ENCODE measurements at regions not wholly inside any gene's neighbourhood (a gene's known extent, or its start where the extent isn't known, plus 50 kb on each side); places are given as distances from the start of the nearest gene placed in this dataset.

DNA sequence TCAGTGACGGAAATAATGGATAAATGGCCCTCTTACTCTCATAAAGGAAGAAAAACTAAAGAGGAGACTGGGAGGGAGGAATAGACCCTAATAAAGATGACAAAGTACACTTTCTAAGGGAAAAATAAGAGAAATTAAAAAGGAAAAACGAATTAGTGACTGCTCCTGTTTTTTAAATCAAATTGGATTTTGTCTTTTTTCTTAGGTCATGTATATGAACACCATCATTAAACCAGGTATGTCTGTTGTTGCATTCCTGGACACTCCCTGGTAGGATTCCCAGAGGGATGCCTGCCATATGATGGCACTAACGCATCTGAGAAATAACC, 59.4 kb upstream of the BTN3A2 start:
- no peak for DNase-seq (ENCODE audit: extremely low spot score)
- CTCF ChIA-PET, result no interaction called here
- POLR2A ChIA-PET, result interaction anchor here (1.0 to 1.6 kb wide), 4 partner anchors 17 to 232 kb away, joined by 4 to 5 read pairs (median 4); partner anchors contain the start of gene HMGN4
- TF ChIP-seq ELF4 (IDR thresholded peaks at IDR 0.05), result no peak
- TF ChIP-seq L3MBTL2 (conservative IDR thresholded peaks at IDR 0.05), result 0 out of 2 replicates have a peak, but pooled peaks have one; percentile 19
- no peak for TF ChIP-seq NFRKB (IDR thresholded peaks at IDR 0.05)
- no peak for TF ChIP-seq HDGF (IDR thresholded peaks at IDR 0.05; ENCODE audit: borderline replicate concordance)
- TF ChIP-seq LEF1 (IDR thresholded peaks at IDR 0.05; ENCODE audit: borderline replicate concordance), result no peak
- no peak for TF ChIP-seq ZNF384 (IDR thresholded peaks at IDR 0.05)
- no peak for TF ChIP-seq CTBP1 (IDR thresholded peaks at IDR 0.05; ENCODE audit: borderline replicate concordance)
- TF ChIP-seq, protein P1, sequence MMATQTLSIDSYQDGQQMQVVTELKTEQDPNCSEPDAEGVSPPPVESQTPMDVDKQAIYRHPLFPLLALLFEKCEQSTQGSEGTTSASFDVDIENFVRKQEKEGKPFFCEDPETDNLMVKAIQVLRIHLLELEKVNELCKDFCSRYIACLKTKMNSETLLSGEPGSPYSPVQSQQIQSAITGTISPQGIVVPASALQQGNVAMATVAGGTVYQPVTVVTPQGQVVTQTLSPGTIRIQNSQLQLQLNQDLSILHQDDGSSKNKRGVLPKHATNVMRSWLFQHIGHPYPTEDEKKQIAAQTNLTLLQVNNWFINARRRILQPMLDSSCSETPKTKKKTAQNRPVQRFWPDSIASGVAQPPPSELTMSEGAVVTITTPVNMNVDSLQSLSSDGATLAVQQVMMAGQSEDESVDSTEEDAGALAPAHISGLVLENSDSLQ (IDR thresholded peaks at IDR 0.05), result no peak

DNA sequence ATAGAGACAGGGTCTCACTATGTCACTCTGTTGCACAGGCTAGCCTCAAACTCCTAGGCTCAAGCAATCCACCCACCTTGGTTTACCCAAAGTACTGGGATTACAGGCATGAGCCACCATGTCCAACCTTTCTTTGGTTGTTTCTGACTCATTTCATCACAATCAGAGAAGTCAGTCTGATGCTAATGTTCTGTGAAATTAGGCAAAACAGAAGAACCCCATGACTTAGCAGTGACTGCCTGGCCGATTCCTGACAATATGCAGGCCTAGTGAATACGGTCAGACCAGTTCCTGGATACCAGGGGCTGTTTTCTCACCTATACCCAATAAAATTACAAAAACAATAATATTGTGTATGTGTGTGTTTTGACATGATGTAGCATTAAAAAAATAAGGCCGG, 58.8 kb upstream of the BTN3A2 start:
- ChIA-PET POLR2A (no interaction called here), CTCF (no interaction called here)
- no peak for DNase-seq (ENCODE audit: extremely low spot score)
- TF ChIP-seq FOXM1 (IDR thresholded peaks at IDR 0.05; ENCODE audit: borderline replicate concordance), result no peak
- TF ChIP-seq CTBP1 (IDR thresholded peaks at IDR 0.05; ENCODE audit: borderline replicate concordance), result no peak
- no peak for TF ChIP-seq TARDBP (IDR thresholded peaks at IDR 0.05)
- TF ChIP-seq L3MBTL2 (conservative IDR thresholded peaks at IDR 0.05), result no peak
- TF ChIP-seq SP1 (IDR thresholded peaks at IDR 0.05), result no peak
- no peak for TF ChIP-seq ELF4 (IDR thresholded peaks at IDR 0.05)

DNA sequence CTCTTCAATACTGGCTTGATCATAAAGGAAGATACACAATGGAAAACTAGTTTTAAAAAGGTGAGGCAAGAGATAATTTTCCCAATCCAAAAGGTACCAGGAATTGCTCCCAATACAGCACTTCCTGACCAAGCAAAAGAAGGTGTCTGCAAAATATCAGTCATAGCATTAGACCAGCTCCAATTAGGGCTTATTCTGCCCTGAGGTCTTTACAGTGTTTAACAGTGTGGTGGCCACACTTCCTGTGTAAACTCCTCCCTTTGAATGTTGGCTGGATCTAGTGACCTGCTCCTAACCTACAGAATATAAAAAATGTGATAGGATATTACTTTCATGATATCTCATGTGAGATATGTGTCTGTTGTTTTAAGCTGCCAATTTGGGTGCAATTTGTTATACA, 57.1 kb upstream of the BTN3A2 start:
- ChIA-PET CTCF (no interaction called here), POLR2A (interaction anchor here (2.4 kb wide), 1 partner anchor 103 kb away, joined by 6 read pairs; a partner anchor contains a TSS)
- TF ChIP-seq, protein P1 (IDR thresholded peaks at IDR 0.05), result no peak
- TF ChIP-seq NFRKB (IDR thresholded peaks at IDR 0.05) (no peak), ELF4 (IDR thresholded peaks at IDR 0.05) (no peak), ARNT (IDR thresholded peaks at IDR 0.05) (no peak), TARDBP (IDR thresholded peaks at IDR 0.05) (no peak), CTBP1 (IDR thresholded peaks at IDR 0.05; ENCODE audit: borderline replicate concordance) (no peak), LEF1 (IDR thresholded peaks at IDR 0.05; ENCODE audit: borderline replicate concordance) (no peak), ZNF384 (IDR thresholded peaks at IDR 0.05) (no peak), SP1 (IDR thresholded peaks at IDR 0.05) (no peak), FOXA1 (IDR thresholded peaks at IDR 0.05) (no peak), BHLHE40 (IDR thresholded peaks at IDR 0.05; ENCODE audit: borderline replicate concordance) (no peak), HDGF (IDR thresholded peaks at IDR 0.05; ENCODE audit: borderline replicate concordance) (no peak), SUZ12 (IDR thresholded peaks at IDR 0.05) (no peak), FOXM1 (IDR thresholded peaks at IDR 0.05; ENCODE audit: borderline replicate concordance) (no peak), FOXK2 (IDR thresholded peaks at IDR 0.05) (no peak)
- no peak for DNase-seq (ENCODE audit: extremely low spot score)

DNA sequence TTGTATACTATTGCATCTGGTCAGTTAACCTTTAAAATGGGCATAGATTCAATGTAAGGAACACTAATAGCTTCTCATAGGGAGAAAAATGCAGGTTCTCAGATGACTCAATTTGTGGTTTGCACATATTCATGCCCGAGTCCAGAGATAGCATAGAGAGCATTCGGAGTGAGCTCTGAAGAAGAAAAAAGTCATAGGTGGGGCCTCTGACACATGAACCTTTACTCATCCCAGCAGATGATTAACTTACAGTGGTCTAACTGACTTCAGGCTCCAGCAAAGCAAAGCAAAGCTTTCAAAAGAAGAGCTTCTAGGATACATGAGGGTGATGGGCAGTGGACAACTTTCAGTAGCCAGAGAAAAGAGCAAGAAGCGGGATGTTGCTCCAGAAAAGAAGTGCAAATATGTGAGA, 55.3 kb upstream of the BTN3A2 start:
- ChIA-PET POLR2A (interaction anchor here (0.9 to 2.4 kb wide), 5 partner anchors 13 to 111 kb away, joined by 3 to 6 read pairs (median 3); a partner anchor contains a TSS), CTCF (no interaction called here)
- DNase-seq (ENCODE audit: extremely low spot score), result no peak
- TF ChIP-seq NFRKB (IDR thresholded peaks at IDR 0.05), result no peak
- TF ChIP-seq TARDBP (IDR thresholded peaks at IDR 0.05), result no peak
- TF ChIP-seq ZNF384 (IDR thresholded peaks at IDR 0.05), result no peak
- no peak for TF ChIP-seq ELF4 (IDR thresholded peaks at IDR 0.05)
- no peak for TF ChIP-seq FOXK2 (IDR thresholded peaks at IDR 0.05)
- no peak for TF ChIP-seq L3MBTL2 (conservative IDR thresholded peaks at IDR 0.05)
- TF ChIP-seq LEF1 (IDR thresholded peaks at IDR 0.05; ENCODE audit: borderline replicate concordance), result no peak
- TF ChIP-seq SP1 (IDR thresholded peaks at IDR 0.05), result no peak
- no peak for TF ChIP-seq HDGF (IDR thresholded peaks at IDR 0.05; ENCODE audit: borderline replicate concordance)
- TF ChIP-seq, protein P1 (IDR thresholded peaks at IDR 0.05), result no peak
- no peak for TF ChIP-seq SUZ12 (IDR thresholded peaks at IDR 0.05)
- TF ChIP-seq BHLHE40 (IDR thresholded peaks at IDR 0.05; ENCODE audit: borderline replicate concordance), result no peak
- TF ChIP-seq FOXM1 (IDR thresholded peaks at IDR 0.05; ENCODE audit: borderline replicate concordance), result no peak
- TF ChIP-seq ARNT (IDR thresholded peaks at IDR 0.05), result no peak
- no peak for TF ChIP-seq CTBP1 (IDR thresholded peaks at IDR 0.05; ENCODE audit: borderline replicate concordance)
- TF ChIP-seq FOXA1 (IDR thresholded peaks at IDR 0.05), result no peak

DNA sequence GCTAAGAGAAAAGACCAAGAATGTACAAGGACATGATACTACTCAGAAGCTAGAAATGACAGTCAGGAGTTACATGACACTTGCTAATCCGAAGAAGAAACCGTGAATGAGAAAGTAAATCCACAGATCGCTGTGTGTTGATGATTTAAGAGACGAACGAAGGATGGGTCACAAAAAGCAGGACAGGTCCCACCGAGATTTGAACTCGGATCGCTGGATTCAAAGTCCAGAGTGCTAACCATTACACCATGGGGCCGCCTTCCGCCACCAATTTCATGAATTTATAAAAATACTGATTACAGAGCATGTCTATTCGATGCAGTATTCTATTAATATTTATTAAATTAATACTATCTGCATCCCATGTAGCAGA, 54.0 kb upstream of the BTN3A2 start:
- POLR2A ChIA-PET, result no interaction called here
- no peak for DNase-seq (ENCODE audit: extremely low spot score)
- TF ChIP-seq, protein P1 (IDR thresholded peaks at IDR 0.05), result peak; percentile 45
- no peak for TF ChIP-seq HDGF (IDR thresholded peaks at IDR 0.05; ENCODE audit: borderline replicate concordance)
- CTCF ChIA-PET, result no interaction called here

DNA sequence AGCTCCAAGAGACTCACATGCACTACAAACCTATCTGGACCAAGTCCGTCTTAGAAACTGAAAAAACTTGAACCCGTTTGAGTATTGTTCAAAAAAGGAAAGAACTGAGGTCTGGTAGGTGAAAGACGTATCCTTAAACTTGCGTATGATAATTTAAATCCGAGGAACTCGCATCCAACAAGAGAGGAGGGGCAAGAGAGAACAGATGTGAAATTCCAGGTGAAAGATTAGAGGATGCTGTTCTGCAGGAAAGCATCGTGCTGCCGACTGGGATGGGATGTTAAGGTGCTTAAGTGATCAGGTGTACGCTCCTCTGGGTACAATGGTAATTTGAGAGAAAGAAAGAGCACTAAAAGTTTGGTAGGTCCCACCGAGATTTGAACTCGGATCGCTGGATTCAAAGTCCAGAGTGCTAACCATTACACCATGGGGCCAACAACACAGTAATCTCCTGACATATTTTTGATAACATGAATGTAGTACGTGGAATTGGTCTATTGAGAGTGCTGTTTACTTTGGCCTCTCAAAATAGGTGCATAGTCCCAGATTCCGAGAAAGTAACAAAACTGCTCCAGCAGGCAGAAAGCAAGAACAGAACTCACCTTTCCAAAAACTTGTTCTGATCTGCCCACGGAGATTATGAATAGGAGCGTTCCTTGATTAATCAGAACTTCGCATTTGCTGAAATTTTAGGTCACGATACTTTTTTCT, 53.5 kb upstream of the BTN3A2 start:
- ChIA-PET CTCF (no interaction called here), POLR2A (no interaction called here)
- DNase-seq (ENCODE audit: extremely low spot score), result no peak
- no peak for TF ChIP-seq SUZ12 (IDR thresholded peaks at IDR 0.05)
- TF ChIP-seq ARNT (IDR thresholded peaks at IDR 0.05), result no peak
- TF ChIP-seq FOXM1 (IDR thresholded peaks at IDR 0.05; ENCODE audit: borderline replicate concordance), result no peak
- peak; percentile 63; the same call in 1 of the 2 replicates for TF ChIP-seq CTBP1 (IDR thresholded peaks at IDR 0.05; ENCODE audit: borderline replicate concordance)
- TF ChIP-seq HDGF (IDR thresholded peaks at IDR 0.05; ENCODE audit: borderline replicate concordance), result no peak
- peak; percentile 89 for TF ChIP-seq FOXK2 (IDR thresholded peaks at IDR 0.05)

Data from HEK293T (cell line).